Vagina (tissue), 2 donors: ENCODE measurements at regions not wholly inside any gene's neighbourhood (a gene's known extent, or its start where the extent isn't known, plus 50 kb on each side); places are given as distances from the start of the nearest gene placed in this dataset.

Source experiments
- DNase-seq, 2 donors: peaks; one replicate each; pipeline ENCODE4 v3.0.0-alpha.2; 2017; ENCODE audit errors: extremely low spot score in 2 of 2
- H3K27ac ChIP-seq: fragments of 200-600 bp; sonication (generic); one replicate; pipeline ENCODE4 v1.5.1; 2019
- H3K27me3 ChIP-seq: fragments of 200-600 bp; sonication (generic); one replicate; pipeline ENCODE4 v1.5.1; 2019
- H3K36me3 ChIP-seq, 2 donors: fragments of 200-600 bp; sonication (generic); one replicate each; pipeline ENCODE4 v1.5.1; 2017 to 2019
- H3K4me1 ChIP-seq: fragments of 200-600 bp; sonication (generic); one replicate; pipeline ENCODE4 v1.5.1; 2019
- H3K4me3 ChIP-seq, 2 donors: fragments of 200-600 bp; sonication (generic); 1 replicate in 1 of 2; 2 replicates in 1 of 2; pipeline ENCODE4 v1.5.1; 2016 to 2019
- H3K9me3 ChIP-seq: fragments of 200-600 bp; sonication (generic); one replicate; pipeline ENCODE4 v1.5.1; 2019
- POLR2A ChIP-seq, 2 donors: fragments of 450-650 bp; IDR thresholded peaks; one replicate each; pipeline ENCODE4 v1.6.1; 2017; ENCODE audit warnings: antibody characterized with exemption in 2 of 2, mild to moderate bottlenecking in 2 of 2, moderate library complexity in 2 of 2
- POLR2AphosphoS5 ChIP-seq, 2 donors: sonication (generic); formaldehyde crosslinking; IDR thresholded peaks; one replicate each; pipeline ENCODE4 v1.9.0; 2017; ENCODE audit warnings: antibody characterized with exemption in 2 of 2, mild to moderate bottlenecking in 2 of 2, low read depth in 1 of 2; ENCODE audit not compliant: insufficient read depth in 1 of 2
- intact Hi-C: fragments of 100-400 bp; cut with DNase I; formaldehyde crosslinking; loops from one replicate; pipeline ENCODE4 v1.15.1; 2023
- TF ChIP-seq, protein P1 (sequence below), 3 experiments: fragments of 450-650 bp in 2 of 3; fragments of 200-600 bp in 1 of 3; sonication (generic) in 1 of 3; IDR thresholded peaks; one replicate each; pipeline ENCODE4 v1.5.1; 2017 to 2019; ENCODE audit warnings: antibody characterized with exemption in 3 of 3, mild to moderate bottlenecking in 2 of 3, moderate library complexity in 2 of 3

DNA sequence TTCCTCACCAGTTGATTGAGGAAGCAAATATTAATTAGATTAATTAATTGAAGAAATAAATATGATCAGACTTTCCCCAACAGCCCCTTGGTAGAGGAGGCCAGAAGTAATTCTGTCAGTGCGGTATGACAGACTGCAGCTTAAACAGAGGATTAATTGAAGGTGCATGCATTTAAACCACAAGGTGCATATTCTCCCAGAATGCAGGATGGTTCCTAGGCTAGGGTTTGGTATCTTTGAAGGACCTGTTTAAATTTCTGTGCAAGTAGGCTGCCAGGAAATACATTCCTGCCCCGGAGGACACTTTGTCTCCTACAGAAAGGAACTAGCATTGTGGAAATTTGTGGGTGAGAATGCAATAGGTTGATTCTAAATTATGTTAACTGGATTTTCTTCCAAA lies 50.5 kb upstream of the PALM2AKAP2 start:
- TF ChIP-seq, protein P1, sequence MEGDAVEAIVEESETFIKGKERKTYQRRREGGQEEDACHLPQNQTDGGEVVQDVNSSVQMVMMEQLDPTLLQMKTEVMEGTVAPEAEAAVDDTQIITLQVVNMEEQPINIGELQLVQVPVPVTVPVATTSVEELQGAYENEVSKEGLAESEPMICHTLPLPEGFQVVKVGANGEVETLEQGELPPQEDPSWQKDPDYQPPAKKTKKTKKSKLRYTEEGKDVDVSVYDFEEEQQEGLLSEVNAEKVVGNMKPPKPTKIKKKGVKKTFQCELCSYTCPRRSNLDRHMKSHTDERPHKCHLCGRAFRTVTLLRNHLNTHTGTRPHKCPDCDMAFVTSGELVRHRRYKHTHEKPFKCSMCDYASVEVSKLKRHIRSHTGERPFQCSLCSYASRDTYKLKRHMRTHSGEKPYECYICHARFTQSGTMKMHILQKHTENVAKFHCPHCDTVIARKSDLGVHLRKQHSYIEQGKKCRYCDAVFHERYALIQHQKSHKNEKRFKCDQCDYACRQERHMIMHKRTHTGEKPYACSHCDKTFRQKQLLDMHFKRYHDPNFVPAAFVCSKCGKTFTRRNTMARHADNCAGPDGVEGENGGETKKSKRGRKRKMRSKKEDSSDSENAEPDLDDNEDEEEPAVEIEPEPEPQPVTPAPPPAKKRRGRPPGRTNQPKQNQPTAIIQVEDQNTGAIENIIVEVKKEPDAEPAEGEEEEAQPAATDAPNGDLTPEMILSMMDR (IDR thresholded peaks at IDR 0.05) = no peak
- TF ChIP-seq POLR2AphosphoS5 (IDR thresholded peaks at IDR 0.05; ENCODE audit: insufficient read depth in 1 of 2, low read depth in 1 of 2) (no peak), POLR2A (IDR thresholded peaks at IDR 0.05) (no peak)
- Histone ChIP-seq H3K36me3 (no peaks in the 10 kb centered on the region), H3K27me3 (no peaks in the 10 kb centered on the region), H3K4me3 (no peak overlapping the region), H3K9me3 (no peaks in the 10 kb centered on the region), H3K27ac (no peak overlapping the region), H3K4me1 (no peaks in the 10 kb centered on the region)
- intact Hi-C loops = no loop called here
- no peak for DNase-seq
